ENCODE measurements at regions not wholly inside any gene's neighbourhood (a gene's known extent, or its start where the extent isn't known, plus 50 kb on each side); places are given as distances from the start of the nearest gene placed in this dataset.

GRCh38 chr5:128877476-128877875 is 87.8 kb upstream of the SLC27A6 start:
- DNase-seq (ENCODE audit: low read depth in 4 of 4, low spot score in 1 of 4): no peak

GRCh38 chr5:128881502-128882018 is 83.7 kb upstream of the SLC27A6 start:
- DNase-seq (ENCODE audit: low read depth in 4 of 4, low spot score in 1 of 4): no peak

- DNase-seq (ENCODE audit: low read depth in 4 of 4, low spot score in 1 of 4): no peak
These were observed 79.5 kb upstream of the SLC27A6 start for GRCh38 chr5:128885649-128886255.

GRCh38 chr5:128895122-128895521 is 70.2 kb upstream of the SLC27A6 start:
- no peak for DNase-seq (ENCODE audit: low read depth in 4 of 4, low spot score in 1 of 4)

GRCh38 chr5:128896675-128897074 is 68.6 kb upstream of the SLC27A6 start:
- DNase-seq (ENCODE audit: low read depth in 4 of 4, low spot score in 1 of 4): no peak

GRCh38 chr5:128903550-128903949 is 61.7 kb upstream of the SLC27A6 start:
- DNase-seq (ENCODE audit: low read depth in 4 of 4, low spot score in 1 of 4): no peak

GRCh38 chr5:128904805-128905567 is 60.3 kb upstream of the SLC27A6 start:
- DNase-seq (ENCODE audit: low read depth in 4 of 4, low spot score in 1 of 4): no peak

GRCh38 chr5:128905568-128906110 is 59.6 kb upstream of the SLC27A6 start:
- DNase-seq (ENCODE audit: low read depth in 4 of 4, low spot score in 1 of 4): no peak

GRCh38 chr5:128913551-128913950 is 51.7 kb upstream of the SLC27A6 start:
- DNase-seq (ENCODE audit: low read depth in 4 of 4, low spot score in 1 of 4): no peak
